WI38 (cell line): ENCODE measurements at regions not wholly inside any gene's neighbourhood (a gene's known extent, or its start where the extent isn't known, plus 50 kb on each side); places are given as distances from the start of the nearest gene placed in this dataset.

Source experiments
- H3K4me3 ChIP-seq: 2 replicates; pipeline ENCODE4 v1.5.1; 2011; ENCODE audit warnings: low read depth, mild to moderate bottlenecking, control low read depth, low read length
- TF ChIP-seq, protein P1 (sequence below): IDR thresholded peaks from 2 replicates; pipeline ENCODE4 v1.5.1; 2012; ENCODE audit warnings: low read depth, mild to moderate bottlenecking, control low read depth, low read length

DNA sequence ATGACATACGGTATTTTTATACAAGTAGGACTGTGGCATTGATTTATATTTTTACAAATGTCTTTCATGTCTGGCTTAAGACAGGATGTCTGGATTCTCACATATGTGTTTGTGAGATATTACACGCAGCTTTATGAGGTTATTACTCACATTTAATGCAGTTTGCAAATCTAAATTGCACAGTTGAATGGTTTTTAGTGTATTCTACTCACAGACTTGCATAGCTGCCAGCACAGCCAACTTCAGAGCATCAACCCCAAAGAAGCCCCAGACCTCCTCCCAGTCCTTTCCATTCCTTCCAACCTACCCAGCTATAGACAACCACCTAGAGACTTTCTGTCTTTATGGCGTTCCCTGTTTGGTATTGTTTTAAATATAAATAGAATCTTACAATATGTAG lies 193.8 kb upstream of the SHH start:
- TF ChIP-seq, protein P1, sequence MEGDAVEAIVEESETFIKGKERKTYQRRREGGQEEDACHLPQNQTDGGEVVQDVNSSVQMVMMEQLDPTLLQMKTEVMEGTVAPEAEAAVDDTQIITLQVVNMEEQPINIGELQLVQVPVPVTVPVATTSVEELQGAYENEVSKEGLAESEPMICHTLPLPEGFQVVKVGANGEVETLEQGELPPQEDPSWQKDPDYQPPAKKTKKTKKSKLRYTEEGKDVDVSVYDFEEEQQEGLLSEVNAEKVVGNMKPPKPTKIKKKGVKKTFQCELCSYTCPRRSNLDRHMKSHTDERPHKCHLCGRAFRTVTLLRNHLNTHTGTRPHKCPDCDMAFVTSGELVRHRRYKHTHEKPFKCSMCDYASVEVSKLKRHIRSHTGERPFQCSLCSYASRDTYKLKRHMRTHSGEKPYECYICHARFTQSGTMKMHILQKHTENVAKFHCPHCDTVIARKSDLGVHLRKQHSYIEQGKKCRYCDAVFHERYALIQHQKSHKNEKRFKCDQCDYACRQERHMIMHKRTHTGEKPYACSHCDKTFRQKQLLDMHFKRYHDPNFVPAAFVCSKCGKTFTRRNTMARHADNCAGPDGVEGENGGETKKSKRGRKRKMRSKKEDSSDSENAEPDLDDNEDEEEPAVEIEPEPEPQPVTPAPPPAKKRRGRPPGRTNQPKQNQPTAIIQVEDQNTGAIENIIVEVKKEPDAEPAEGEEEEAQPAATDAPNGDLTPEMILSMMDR = no peak
- no peak overlapping the region for H3K4me3 ChIP-seq

- TF ChIP-seq, protein P1 = no peak
- H3K4me3 ChIP-seq = no peak overlapping the region
Measured at GRCh38 chr7:156005202-156005691, 193.0 kb upstream of the SHH start.

GRCh38 chr7:156004265-156005201 lies 192.3 kb upstream of the SHH start:
- no peak overlapping the region for H3K4me3 ChIP-seq

DNA sequence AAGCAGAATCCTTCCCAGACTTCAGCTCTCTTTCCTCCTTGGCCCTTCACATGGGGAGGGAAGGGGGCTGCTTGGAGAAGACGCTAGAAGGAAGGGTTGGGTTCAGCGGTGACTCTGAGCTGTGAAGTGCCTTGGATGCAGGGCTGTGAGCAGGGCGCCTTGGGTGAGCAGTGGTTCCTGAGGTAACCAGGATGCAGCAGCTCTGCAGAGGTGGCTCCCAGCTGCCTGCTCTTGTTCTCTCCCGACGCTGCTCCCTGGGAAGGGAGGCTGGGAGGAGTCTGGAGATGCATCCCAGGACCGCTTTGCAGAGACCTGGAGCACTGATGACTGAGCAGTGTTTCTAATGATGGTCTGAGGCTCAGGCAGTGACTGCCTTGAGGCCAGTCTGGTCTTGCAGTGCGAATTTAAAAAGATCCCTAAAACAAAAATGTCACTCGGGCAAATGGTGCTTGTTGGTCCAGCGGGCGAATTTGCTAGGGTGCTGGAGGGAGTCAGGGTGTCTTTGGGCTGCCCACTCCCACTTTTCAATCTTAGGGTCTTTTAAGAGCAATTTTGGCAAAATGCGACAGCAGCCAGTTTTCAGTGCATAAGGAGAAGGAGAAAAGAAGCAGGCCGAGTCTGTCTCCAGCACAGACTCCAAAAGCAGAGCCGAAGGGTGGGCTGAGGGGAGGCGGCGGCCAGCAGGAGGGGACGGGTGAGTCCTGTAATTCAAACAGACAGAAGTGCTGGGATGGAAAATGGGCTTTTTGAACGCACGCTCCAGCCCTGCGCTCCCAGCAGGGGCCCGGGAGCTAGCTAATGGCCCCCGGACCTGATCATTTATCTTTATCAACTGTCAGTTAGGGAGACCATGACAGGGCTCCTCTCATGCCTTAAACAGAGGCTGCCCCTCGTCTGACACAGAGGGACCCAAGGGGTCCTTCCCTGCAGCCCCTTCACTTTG lies 191.2 kb upstream of the SHH start:
- TF ChIP-seq, protein P1 = no peak
- no peak overlapping the region for H3K4me3 ChIP-seq

More at GRCh38 chr7:156004265-156005201, 192.3 kb upstream of the SHH start:
- TF ChIP-seq, protein P1 = no peak

- TF ChIP-seq, protein P1 = no peak
- H3K4me3 ChIP-seq = no peak overlapping the region
Measured at GRCh38 chr7:156002362-156003066, 190.3 kb upstream of the SHH start.

- H3K4me3 ChIP-seq = no peak overlapping the region
- TF ChIP-seq, protein P1 = no peak
Measured at GRCh38 chr7:156001496-156002260, 189.4 kb upstream of the SHH start.
